GM19035 (cell line): ENCODE measurements at regions not wholly inside any gene's neighbourhood (a gene's known extent, or its start where the extent isn't known, plus 50 kb on each side); places are given as distances from the start of the nearest gene placed in this dataset.
"Not testable (repeated sequence)": the region's sequence is repeated elsewhere in the genome, so short reads cannot be mapped to it uniquely, and the experiment has no call there.

Experiments
- ATAC-seq: cut with Tn5 transposase; IDR thresholded peaks from one replicate; pipeline ENCODE4 v1.9.1; 2021; ENCODE audit not compliant: unreplicated experiment

DNA sequence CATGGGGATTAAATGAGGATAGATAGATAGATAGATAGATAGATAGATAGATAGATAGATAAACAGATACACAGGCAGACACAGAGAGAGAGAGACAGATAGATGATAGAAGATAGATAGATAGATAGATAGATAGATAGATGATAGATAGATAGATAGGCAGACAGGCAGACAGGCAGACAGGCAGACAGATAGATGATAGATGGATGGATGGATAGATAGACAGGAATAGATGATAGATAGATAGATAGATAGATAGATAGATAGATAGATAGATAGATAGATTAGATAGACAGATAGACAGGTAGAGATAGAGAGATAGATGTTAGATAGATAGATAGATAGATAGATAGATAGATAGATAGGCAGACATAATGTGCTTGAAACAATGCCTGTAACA is 137.3 kb downstream of the MED10 start:
- ATAC-seq, result not testable (repeated sequence)

GRCh38 chr5:6236858-6237481 is 141.4 kb downstream of the MED10 start:
- ATAC-seq, result peak; percentile 78

DNA sequence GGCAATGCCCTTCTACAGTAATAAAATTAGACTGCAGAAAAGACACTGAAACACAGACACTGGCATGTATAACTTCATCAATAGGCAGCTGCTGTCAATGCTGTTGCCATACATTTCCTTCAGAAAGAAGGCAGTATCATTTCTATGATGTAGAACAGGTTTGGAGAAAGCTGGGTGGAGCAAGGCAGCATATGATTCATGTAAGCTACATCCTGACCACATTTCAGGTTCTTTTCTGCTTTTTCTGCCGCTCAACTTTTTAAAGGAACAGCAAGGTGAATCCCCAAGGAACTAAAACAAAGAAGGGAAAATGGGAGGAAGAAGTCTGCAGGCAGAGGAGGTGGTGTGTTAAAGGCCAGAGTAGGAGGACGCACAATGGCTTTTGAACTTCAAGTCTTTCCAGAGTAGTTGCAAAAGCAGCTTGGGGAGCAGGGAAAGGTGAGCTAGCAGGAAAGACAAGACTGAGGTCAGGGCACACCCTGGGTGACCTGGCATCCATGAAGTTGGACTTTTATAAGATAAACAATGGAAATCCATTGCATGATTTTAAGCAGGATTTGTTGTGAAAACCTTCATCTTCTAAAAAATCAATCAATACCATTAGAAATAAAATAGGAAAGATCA is 142.1 kb downstream of the MED10 start:
- no peak for ATAC-seq

- no peak for ATAC-seq
Observed at GRCh38 chr5:6235726-6236125, 142.6 kb downstream of the MED10 start.

DNA sequence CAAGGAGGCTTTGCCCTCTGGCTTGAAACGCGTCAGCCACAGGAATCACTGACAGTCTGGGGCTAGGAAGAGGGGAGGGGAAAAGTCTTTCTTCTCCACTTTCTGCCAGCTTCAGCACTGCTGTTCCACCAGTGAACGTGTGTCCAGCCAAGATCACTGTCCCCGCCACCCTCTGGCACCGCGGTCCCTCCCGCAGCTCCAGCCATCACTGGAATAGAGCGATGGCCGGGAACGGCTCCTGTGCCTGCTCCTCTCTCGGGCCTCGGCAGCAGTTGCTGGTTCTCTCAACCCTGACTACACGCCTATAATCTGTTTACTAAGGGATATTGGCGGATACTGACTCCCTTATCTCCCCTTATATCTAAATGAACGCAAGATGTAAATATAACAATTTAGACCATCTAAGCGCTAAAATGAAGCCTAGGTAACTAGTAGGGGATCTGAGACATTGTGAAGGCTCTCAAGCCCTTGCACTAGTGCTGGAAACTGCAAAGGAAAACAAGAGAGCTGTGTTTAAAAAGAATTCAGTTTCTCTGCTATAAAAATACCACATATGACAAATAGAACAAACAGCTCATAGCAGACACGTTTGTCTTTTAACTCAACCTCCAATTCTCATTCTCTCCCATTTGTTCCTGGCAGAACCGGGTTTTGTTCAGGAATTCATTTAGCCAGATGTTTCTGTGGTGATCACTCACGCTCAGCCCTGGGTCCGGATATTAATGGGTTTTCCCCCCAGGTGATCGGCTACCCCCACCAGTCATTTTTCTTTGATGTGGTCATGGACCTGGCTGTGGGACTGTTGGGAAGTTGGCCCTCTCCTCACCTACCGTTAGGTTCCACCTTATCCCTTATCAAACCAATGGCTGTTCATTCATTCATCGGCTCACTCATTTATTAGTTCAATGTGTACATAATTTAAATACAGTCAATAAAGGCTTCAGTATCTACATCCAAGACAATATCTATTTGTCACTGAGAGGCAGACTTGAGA is 149.8 kb downstream of the MED10 start:
- ATAC-seq, result no peak

- ATAC-seq, result no peak
Observed at GRCh38 chr5:6225121-6225607, 153.2 kb downstream of the MED10 start.

DNA sequence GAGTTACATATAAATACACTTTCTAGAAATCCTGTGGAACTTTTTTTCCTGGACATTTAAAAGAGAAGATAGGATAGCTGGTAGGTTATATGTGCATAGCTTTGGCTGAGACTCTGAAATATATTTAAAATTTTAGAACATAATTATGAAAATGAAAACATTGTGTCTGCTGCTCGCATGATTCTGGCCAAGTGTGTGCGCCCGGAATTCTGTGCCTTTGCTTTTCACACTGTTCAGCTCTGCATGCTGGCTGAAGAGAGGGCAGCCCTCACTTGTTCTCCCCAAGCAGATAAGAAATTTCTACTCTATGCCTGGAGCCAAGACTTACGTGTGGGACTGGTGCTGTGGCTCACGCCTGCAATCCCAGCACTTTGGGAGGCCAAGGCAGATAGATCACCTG is 153.9 kb downstream of the MED10 start:
- ATAC-seq, result no peak

DNA sequence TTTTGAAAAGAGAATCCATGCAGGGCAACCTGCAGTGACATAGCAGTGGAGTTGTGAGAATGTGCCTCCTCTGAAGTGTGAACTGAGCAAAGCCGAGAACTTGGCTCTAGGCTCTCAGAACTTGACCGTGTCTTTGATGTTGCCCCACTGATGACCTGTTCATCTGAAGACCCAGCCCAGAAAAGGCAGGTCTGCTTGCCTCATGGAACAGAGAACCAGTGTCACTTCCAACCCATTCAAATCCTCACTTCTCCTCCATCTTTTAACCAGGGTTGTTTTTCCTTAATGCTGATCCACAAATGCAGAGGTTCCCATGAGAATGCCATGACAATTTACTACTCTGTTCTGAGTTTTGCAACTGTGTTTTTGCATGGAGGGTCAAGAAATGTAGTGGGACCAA is 155.4 kb downstream of the MED10 start:
- no peak for ATAC-seq

GRCh38 chr5:6222121-6222520 is 156.2 kb downstream of the MED10 start:
- ATAC-seq, result no peak

DNA sequence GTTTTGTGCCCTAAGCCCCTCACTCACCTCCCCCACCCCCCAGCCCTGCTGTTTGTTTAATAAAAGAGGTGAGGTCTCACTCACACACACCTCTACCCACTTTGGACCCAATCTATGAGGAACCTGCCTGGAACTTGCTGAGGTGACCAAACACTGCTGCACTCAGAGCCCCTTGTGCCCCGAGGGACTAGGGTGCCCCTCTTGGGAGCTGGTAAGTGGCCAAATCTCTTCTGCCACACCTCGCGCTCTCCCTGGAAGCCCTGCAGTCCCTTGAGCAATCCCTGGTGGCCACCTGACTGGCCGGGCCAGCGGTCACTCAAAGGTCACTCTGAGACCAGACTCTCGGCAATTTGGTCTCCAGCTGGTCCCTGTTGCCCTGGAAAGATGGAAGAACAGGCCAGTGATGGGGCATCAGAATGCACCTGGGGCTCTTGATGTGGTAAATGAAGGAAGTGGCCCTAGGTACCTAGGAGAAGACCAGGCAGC is 157.2 kb downstream of the MED10 start:
- no peak for ATAC-seq

- no peak for ATAC-seq
Observed at GRCh38 chr5:6220346-6221088, 157.8 kb downstream of the MED10 start.

GRCh38 chr5:6218517-6218916 is 159.8 kb downstream of the MED10 start:
- ATAC-seq, result no peak

DNA sequence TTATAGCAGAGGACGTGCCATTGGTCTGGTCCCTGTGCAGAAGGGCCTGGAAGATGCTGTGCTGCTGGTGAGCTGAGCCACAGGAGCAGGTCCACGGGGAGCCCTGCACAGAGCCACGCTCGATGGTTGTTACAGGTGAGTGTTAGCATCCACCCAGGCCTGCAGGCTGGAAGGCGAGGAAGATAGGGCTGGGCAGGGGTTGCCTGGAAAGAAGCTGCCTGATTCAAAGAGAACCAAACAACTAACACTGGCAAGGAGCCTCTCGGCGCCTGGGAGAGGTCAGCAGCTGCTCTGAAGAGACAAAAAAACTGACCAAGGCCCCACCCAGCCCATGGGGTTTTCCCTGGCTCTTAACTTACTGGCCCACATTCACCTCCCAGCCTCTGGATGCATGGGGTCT is 160.2 kb downstream of the MED10 start:
- no peak for ATAC-seq

- no peak for ATAC-seq
Observed at GRCh38 chr5:6216471-6217075, 161.8 kb downstream of the MED10 start.

GRCh38 chr5:6215891-6216290 is 162.5 kb downstream of the MED10 start:
- no peak for ATAC-seq

- no peak for ATAC-seq
Observed at GRCh38 chr5:6212244-6212643, 166.1 kb downstream of the MED10 start.

DNA sequence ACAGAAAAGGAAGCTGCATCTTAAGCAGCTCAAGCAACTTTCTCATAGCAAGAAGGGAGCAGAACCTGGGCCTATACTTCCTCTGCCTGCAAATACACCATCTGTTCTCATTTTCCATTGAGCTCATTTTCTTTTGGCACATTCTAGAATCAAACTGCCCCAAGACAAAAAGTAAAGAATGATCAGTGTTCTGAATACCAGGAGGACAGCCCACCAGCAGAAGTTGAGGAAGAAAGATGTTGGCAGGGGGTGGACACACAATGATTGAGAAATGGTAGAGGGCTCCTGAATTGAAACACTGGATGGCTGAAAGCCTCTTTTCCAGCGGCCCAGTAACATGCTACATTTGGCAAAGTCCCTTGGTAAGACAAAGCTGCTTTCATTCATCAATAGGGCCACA is 171.8 kb downstream of the MED10 start:
- no peak for ATAC-seq

GRCh38 chr5:6202968-6203365 is 175.4 kb downstream of the MED10 start:
- ATAC-seq, result peak; percentile 70

DNA sequence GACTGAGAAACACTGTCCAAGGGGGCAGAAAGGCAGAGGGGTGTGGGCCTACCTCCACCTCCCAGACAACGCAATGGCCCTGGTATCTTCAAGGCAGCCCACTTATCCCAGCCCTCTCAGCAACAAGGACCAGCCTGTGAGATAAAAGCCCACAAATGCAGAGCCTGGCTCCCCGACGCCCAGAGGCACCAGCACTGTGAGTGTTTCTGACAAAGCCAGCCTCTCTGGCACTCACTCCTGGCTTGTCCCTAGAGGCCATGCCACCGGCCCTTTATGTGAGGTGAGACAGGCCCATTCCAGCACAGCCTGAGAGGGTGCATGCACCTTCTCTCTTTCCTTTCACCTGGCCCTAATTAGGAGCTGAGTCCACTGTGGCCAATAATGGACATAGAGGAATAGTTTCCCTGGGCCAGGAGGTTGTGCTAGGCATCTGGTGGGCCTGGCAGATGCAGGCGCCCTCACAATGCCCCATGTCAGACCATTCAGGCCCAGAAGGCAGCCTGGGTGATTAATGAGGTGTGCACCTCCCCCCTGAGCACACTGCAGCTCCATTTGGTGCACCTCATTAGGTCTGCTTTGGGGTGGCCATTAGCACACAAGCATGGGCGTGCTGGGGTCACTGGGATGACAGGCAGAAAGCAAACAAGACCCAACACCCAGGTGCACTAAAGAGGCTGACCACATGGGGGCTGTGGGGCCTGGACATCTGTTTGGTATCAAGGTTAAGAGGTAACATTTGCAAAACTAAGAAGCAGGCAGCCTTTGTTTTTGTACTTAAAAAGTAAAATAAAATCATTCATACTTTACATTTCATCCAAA is 176.0 kb downstream of the MED10 start:
- ATAC-seq, result peak; percentile 63

DNA sequence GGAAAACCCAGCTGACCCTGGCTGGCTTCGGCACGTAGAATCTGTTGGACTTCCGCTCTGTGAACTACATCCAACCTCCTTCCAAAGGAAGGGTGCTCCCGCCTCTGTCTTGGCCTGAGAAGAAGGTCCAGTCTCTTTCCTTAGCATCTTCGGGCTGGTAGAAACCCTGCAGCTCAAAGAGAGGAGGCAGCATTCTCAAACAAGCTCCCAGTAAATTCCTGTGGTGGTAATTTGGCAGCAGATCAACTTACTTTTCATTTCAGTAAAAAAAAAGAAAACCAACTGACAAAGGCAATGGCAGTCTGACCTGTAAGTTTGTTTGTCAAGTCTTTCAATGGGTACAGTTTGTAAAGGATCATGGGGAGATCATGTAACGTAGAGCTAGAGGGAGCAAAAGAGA is 176.7 kb downstream of the MED10 start:
- ATAC-seq, result no peak
